NCI-H82 treated with DMSO at 0.1 percent for 48 hours (cell line): ENCODE measurements at regions not wholly inside any gene's neighbourhood (a gene's known extent, or its start where the extent isn't known, plus 50 kb on each side); places are given as distances from the start of the nearest gene placed in this dataset.

Experiments used
- DNase-seq: peaks from one replicate; lab custom pipeline; 2025; ENCODE audit not compliant: unreplicated experiment; lab: John Stamatoyannopoulos, UW

- DNase-seq: no peak
Observed at GRCh38 chr10:123519861-123520260, 146.3 kb upstream of the GPR26 start.

DNA sequence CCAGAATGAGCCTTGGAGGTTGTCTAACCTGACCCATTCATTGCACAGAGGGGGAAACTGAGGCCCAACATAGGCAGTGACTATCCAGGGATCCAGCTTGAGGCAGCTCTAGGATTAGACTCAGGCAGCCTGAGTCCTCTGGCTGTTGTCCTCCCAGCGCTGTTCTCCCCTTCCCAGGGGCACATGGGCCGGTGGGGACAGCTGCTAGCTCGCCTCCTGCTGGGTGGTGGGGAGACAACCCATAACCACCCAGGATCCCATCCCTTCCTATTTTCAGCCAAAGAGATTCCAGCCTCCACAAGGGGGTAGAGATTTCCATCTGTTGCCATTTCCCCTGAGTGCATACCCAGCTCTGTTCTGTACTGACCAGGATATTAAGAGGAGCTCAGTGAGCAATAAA lies 145.1 kb upstream of the GPR26 start:
- DNase-seq: no peak

GRCh38 chr10:123521556-123521955 lies 144.6 kb upstream of the GPR26 start:
- DNase-seq: no peak

GRCh38 chr10:123522702-123523312 lies 143.3 kb upstream of the GPR26 start:
- DNase-seq: no peak

DNA sequence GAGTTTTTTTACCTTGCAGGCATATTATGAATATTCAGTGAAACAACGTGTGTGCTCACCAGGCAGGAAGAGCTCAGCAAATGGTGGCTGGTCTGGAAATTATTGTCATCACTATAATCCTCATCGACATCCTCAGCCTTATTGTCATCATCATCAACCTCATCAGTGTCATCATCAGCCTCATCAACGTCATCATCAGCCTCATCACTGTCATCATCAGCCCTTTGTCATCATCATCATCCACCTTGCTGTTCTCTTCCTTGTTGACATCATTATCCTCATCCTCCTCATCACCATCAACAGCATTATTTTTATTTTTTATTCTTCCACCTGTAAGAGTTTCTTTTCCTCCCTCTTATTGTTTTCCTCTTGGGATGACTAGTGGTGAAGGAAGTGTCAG lies 142.3 kb upstream of the GPR26 start:
- DNase-seq: no peak

GRCh38 chr10:123526356-123527064 lies 139.6 kb upstream of the GPR26 start:
- DNase-seq: no peak

GRCh38 chr10:123527151-123527550 lies 139.0 kb upstream of the GPR26 start:
- DNase-seq: no peak

- no peak for DNase-seq
Observed at GRCh38 chr10:123529146-123529760, 136.9 kb upstream of the GPR26 start.

DNA sequence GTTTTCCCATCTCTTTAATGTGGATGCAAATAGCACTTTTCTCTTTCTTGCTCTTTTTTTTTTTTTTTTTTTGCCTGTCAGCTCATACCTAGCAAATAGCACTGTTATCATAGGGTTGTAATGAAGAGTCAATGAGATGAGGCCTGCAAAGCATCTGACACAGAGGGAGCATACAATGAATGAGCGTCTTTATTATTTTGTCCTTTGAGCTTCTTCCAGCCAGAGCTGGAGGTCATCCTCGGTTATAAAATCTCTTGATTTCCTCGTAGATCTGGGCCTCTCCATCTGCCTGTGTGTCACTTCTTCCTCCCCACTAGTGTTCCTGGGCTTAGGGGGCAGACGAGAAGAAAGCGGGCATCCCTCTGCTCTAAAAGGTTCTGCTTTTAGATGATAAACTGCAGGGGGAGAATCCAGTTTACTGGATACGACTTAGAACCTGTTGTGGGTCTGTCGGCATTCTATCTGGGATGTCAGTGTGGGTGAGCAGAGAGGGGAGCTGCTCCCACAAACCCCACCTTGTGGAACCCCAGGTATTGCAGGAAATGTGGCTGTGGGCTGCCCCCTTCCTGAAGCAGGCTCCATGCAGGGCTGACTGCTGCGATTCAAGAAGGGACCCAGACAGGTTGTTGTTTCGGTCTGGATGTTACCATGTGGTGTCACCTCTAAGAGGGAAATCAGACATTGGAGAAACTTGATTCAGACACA lies 135.8 kb upstream of the GPR26 start:
- no peak for DNase-seq

- no peak for DNase-seq
Observed at GRCh38 chr10:123535386-123535785, 130.8 kb upstream of the GPR26 start.

DNA sequence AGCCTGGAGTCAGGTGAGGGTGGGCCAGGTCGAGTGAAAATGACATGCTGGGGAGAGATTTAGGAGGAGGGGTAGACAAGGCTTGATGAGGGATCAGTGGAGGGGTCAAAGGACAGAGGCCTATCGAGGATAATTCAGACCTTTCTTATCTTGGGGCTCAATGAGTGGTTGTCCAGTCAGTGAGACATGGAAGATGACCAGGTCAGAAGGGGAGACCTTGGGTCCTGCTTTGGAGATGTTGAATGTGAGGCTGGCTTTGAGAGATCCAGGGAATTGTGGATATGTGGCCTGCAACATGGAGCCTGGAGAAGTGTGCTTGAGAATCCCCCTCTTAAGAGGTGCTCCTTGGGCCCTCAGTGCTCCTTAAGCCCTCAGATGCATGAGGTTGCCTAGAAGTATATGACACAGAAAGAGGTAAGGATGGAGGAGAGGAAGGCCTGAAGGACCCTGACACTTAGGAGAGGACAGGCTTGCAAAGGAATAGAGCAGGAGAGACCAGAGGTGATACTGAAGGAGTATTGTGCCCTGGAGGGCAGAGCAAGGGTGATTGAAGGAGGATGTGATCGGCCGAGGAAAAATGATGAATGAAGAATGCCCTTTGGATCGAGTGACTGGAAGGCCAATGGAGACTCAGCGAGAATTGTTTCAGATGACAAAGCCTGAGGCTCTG lies 129.8 kb upstream of the GPR26 start:
- DNase-seq: no peak

DNA sequence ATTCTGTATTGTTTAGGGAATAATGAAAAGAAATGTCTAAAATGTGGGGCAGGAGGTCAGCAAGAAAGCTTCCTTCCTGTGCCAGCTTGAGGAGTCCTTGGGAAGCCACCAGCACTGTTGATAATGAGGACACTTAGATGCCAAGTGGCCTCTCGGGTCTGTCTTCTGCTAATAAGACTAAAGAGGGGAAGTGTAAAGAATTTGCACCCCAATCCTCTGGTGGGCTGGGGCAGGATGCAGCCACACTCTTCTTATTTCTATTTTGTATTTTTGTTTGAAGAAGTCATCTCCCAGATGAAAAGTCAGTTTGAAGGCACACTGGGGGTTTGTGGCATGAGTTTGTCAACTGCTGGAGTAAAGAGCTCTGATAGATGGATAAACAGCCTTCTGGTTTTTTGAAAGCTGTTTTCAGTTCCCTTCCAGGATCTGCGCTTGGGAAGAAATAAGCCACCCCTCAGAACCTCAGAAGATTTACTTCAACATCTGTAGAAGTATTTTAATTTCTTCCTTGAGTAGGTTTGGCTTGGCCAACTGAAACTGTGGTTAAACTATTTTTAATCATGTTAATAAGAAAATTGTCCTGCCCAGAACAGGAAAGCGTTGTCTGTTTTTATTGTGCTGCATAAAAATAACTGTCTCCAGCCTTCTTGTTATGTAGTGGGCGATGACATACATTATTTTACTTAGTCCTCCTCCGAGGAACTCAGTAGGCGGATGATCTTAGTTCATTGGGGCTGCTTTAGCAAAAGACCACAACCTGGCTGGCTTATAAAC lies 128.8 kb upstream of the GPR26 start:
- DNase-seq: no peak

GRCh38 chr10:123538401-123539320 lies 127.5 kb upstream of the GPR26 start:
- no peak for DNase-seq

DNA sequence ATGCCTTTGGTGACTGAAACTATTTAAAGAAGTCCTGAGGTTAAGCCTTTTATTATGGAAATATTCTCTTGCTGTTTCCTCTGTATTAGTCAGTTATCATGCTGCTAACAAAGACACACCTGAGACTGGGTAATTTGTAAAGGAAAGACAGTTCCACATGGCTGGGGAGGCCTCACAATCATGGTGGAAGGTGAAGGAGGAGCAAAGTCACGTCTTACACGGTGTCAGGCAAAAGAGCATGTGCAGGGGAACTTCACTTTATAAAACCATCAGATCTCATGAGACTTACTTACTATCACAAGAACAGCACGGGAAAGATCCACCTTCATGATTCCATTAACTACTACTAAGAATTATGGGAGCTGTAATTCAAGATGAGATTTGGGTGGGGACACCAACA lies 121.2 kb upstream of the GPR26 start:
- DNase-seq: no peak

- DNase-seq: no peak
Observed at GRCh38 chr10:123548770-123549169, 117.4 kb upstream of the GPR26 start.

- no peak for DNase-seq
Observed at GRCh38 chr10:123549761-123550454, 116.2 kb upstream of the GPR26 start.

DNA sequence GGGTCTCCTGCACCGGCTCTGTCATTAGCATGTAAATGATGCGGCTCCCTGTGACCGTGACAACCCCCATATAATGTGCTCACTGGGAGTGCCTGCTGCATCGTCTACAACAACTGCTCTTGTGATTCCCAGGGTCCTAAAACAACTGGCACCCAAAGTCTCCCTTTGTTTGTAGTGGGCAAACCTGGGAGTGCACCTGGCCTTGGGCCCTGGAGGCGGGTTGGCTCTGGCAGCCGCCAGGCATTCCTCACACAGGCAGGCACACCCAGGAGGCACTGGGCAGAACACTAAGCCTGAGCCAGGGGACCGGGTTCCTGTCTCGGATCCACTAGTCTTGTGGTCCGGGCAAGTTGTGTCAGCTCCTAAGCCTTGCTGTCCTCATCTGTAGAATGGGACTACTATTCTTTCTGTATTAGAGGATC lies 115.5 kb upstream of the GPR26 start:
- no peak for DNase-seq

DNA sequence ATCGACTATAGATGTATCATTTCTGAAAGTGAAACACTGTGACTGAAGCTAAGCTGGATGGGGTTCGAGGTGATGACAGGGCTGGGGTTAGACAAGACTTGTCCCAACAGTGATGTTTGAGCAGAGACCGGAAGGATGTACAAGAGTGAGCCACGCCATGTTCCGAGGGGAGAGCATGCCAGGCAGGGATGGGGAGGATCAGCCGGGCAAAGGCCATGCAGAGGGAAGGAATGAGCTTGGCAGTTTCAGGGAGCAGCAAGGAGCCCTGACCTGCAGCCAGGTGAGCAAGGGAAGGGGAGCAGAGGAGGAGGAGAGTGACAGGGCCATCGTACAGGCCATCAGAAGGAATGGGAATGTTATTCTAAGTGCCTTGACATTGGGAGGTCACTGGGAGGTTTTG lies 114.9 kb upstream of the GPR26 start:
- DNase-seq: no peak
